ENCODE measurements at regions not wholly inside any gene's neighbourhood (a gene's known extent, or its start where the extent isn't known, plus 50 kb on each side); places are given as distances from the start of the nearest gene placed in this dataset.

- no peaks in the 10 kb centered on the region for H3K27me3 ChIP-seq
- no peaks in the 10 kb centered on the region for H3K36me3 ChIP-seq
- H3K4me3 ChIP-seq, result no peak overlapping the region
- no peak for TF ChIP-seq CTCF (IDR thresholded peaks at IDR 0.05; ENCODE audit: low read depth, low read length)
- no peaks in the 10 kb centered on the region for H3K9me3 ChIP-seq (ENCODE audit: low read depth)
- DNase-seq (ENCODE audit: low read depth in 1 of 2, low spot score in 1 of 2), result no peak
- no peak overlapping the region for H3K27ac ChIP-seq
- H3K4me1 ChIP-seq (ENCODE audit: low read depth), result no peaks in the 10 kb centered on the region
These were observed 660.4 kb upstream of the SLC35B3 start for GRCh38 chr6:9095729-9096128.

- H3K27ac ChIP-seq, result no peak overlapping the region
- H3K4me3 ChIP-seq, result no peak overlapping the region
- no peak for DNase-seq (ENCODE audit: low read depth in 1 of 2, low spot score in 1 of 2)
- H3K4me1 ChIP-seq (ENCODE audit: low read depth), result no peaks in the 10 kb centered on the region
- no peaks in the 10 kb centered on the region for H3K36me3 ChIP-seq
- no peaks in the 10 kb centered on the region for H3K9me3 ChIP-seq (ENCODE audit: low read depth)
- TF ChIP-seq CTCF (IDR thresholded peaks at IDR 0.05; ENCODE audit: low read depth, low read length), result no peak
- H3K27me3 ChIP-seq, result no peaks in the 10 kb centered on the region
These were observed 659.8 kb upstream of the SLC35B3 start for GRCh38 chr6:9095137-9095536.

- Histone ChIP-seq H3K36me3 (no peaks in the 10 kb centered on the region), H3K4me1 (ENCODE audit: low read depth) (no peaks in the 10 kb centered on the region), H3K4me3 (no peak overlapping the region), H3K27ac (no peak overlapping the region), H3K9me3 (ENCODE audit: low read depth) (no peaks in the 10 kb centered on the region), H3K27me3 (no peaks in the 10 kb centered on the region)
- TF ChIP-seq CTCF (IDR thresholded peaks at IDR 0.05; ENCODE audit: low read depth, low read length), result no peak
- no peak for DNase-seq (ENCODE audit: low read depth in 1 of 2, low spot score in 1 of 2)
These were observed 654.4 kb upstream of the SLC35B3 start for GRCh38 chr6:9089724-9090123.

- no peaks in the 10 kb centered on the region for H3K4me1 ChIP-seq (ENCODE audit: low read depth)
- no peaks in the 10 kb centered on the region for H3K27me3 ChIP-seq
- H3K4me3 ChIP-seq, result no peak overlapping the region
- TF ChIP-seq CTCF (IDR thresholded peaks at IDR 0.05; ENCODE audit: low read depth, low read length), result no peak
- H3K9me3 ChIP-seq (ENCODE audit: low read depth), result no peaks in the 10 kb centered on the region
- H3K27ac ChIP-seq, result no peak overlapping the region
- DNase-seq (ENCODE audit: low read depth in 1 of 2, low spot score in 1 of 2), result no peak
- no peaks in the 10 kb centered on the region for H3K36me3 ChIP-seq
These were observed 652.1 kb upstream of the SLC35B3 start for GRCh38 chr6:9087470-9087869.

GRCh38 chr6:9086331-9086730 is 651.0 kb upstream of the SLC35B3 start:
- Histone ChIP-seq H3K27me3 (no peaks in the 10 kb centered on the region), H3K4me1 (ENCODE audit: low read depth) (no peaks in the 10 kb centered on the region), H3K36me3 (no peaks in the 10 kb centered on the region), H3K9me3 (ENCODE audit: low read depth) (no peaks in the 10 kb centered on the region), H3K4me3 (no peak overlapping the region), H3K27ac (no peak overlapping the region)
- TF ChIP-seq CTCF (IDR thresholded peaks at IDR 0.05; ENCODE audit: low read depth, low read length), result no peak
- no peak for DNase-seq (ENCODE audit: low read depth in 1 of 2, low spot score in 1 of 2)

- Histone ChIP-seq H3K27me3 (no peaks in the 10 kb centered on the region), H3K4me1 (ENCODE audit: low read depth) (no peaks in the 10 kb centered on the region), H3K27ac (no peak overlapping the region), H3K9me3 (ENCODE audit: low read depth) (no peaks in the 10 kb centered on the region), H3K36me3 (no peaks in the 10 kb centered on the region), H3K4me3 (no peak overlapping the region)
- TF ChIP-seq CTCF (IDR thresholded peaks at IDR 0.05; ENCODE audit: low read depth, low read length), result no peak
- DNase-seq (ENCODE audit: low read depth in 1 of 2, low spot score in 1 of 2), result no peak
These were observed 650.3 kb upstream of the SLC35B3 start for GRCh38 chr6:9085709-9086070.
